ENCODE measurements at regions not wholly inside any gene's neighbourhood (a gene's known extent, or its start where the extent isn't known, plus 50 kb on each side); places are given as distances from the start of the nearest gene placed in this dataset.
A peak's percentile ranks its signal among the peaks of the same experiment; 100 is the strongest.

DNA sequence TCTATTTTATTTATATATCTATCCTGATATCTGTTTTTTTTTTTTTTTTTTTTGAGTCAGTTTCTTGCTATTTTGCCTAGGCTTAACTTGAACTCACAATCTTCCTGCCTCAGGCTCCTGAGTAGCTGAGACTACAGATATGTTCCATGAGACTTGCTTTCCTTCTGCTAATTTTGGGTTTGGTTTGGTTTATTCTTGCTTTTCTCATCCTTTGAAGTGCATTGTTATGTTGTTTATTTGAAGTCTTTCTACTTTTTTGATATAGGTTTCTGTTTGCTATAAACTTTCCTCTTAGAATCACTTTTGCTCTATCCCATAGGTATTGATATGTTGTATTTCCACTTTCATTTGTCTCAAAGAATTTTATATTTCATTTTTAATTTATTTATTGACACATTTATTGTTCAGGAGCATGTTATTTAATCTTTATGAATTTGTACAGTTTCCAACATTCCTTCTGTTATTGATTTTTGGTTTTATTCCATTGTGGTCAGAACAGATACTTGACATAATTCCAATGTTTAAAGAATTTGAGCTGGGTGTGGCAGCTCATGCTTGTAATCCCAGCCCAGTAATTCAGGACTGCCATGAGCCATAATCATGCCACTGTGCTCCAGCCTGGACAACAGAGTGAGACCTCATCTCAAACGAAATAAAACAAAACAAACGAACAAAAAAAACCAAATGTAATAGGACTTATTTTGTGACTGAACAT is 62.3 kb upstream of the PLSCR4 start:
- H4K5ac ChIP-seq (ENCODE audit: insufficient read length, low read depth, low read length): no peak overlapping the region
- H2BK15ac ChIP-seq (ENCODE audit: low read length): no peak overlapping the region
- H3K9me3 ChIP-seq (ENCODE audit: insufficient read depth in 2 of 2, low read depth in 1 of 2, low read length in 1 of 2): no peaks in the 10 kb centered on the region
- no peak for DNase-seq (ENCODE audit: low read depth in 1 of 2, low spot score in 2 of 2)
- no peak overlapping the region for H4K8ac ChIP-seq (ENCODE audit: extremely low read depth, insufficient read depth, low read length)
- CTCF ChIA-PET (ENCODE audit: partially characterized antibody): interaction anchor here (1.9 kb wide), 1 partner anchor 14 kb away, joined by 6 read pairs; no protein-coding TSS in a partner anchor
- H3K14ac ChIP-seq (ENCODE audit: insufficient read length): no peak overlapping the region
- 90% methylated on average over 2 of the region's 2 CpGs; no CpG with 5 or more reads in 1 of the 2 experiments for WGBS, 2 experiments (ENCODE audit: extremely low coverage in 1 of 2, insufficient coverage in 1 of 2, insufficient read length in 1 of 2, insufficient replicate concordance in 2 of 2, low coverage in 1 of 2, low lambda C conversion rate in 2 of 2, missing lambda C conversion rate in 1 of 2)
- H3K56ac ChIP-seq (replicated peaks; ENCODE audit: insufficient read length, low read depth, low read length): no peak overlapping the region
- no peaks in the 10 kb centered on the region for H4K20me1 ChIP-seq (replicated peaks in 1 of 2; ENCODE audit: control insufficient read depth in 1 of 2, insufficient read depth in 2 of 2, low read length in 2 of 2)
- no peak overlapping the region for H3K18ac ChIP-seq (ENCODE audit: extremely low read depth, low read length)
- no peak overlapping the region for H3K4me3 ChIP-seq (ENCODE audit: extremely low read depth in 1 of 4, insufficient read depth in 2 of 4, low read depth in 3 of 4, low read length in 4 of 4)
- no peak overlapping the region for H3K4ac ChIP-seq (replicated peaks; ENCODE audit: insufficient read length, low read depth, low read length)
- H4K91ac ChIP-seq (replicated peaks; ENCODE audit: insufficient read length, low read length): no peak overlapping the region
- H3K27me3 ChIP-seq (replicated peaks in 1 of 4; ENCODE audit: control insufficient read depth in 3 of 4, extremely low read depth in 1 of 4, insufficient read depth in 3 of 4, low read length in 3 of 4): no peaks in the 10 kb centered on the region
- 0 out of 2 replicates have a peak overlapping the region, but pooled peaks have one; percentile 32 for H2BK20ac ChIP-seq (ENCODE audit: low read length)
- H3K23ac ChIP-seq (ENCODE audit: insufficient read length): no peak overlapping the region
- H2AFZ ChIP-seq (ENCODE audit: low read length): no peak overlapping the region
- no peak overlapping the region for H3K4me2 ChIP-seq (ENCODE audit: insufficient read depth in 1 of 2, low read depth in 2 of 2, low read length in 2 of 2)
- H3K36me3 ChIP-seq (ENCODE audit: control insufficient read depth in 2 of 4, insufficient read depth in 4 of 4, low read length in 3 of 4): no peaks in the 10 kb centered on the region
- no peaks in the 10 kb centered on the region for H3K79me2 ChIP-seq (ENCODE audit: control insufficient read depth in 1 of 2, insufficient read depth in 2 of 2, low read length in 2 of 2)
- H2BK120ac ChIP-seq (replicated peaks; ENCODE audit: low read depth, low read length): no peak overlapping the region
- no peak overlapping the region for H2BK5ac ChIP-seq (ENCODE audit: low read depth, low read length)
- no peaks in the 10 kb centered on the region for H3K23me2 ChIP-seq (ENCODE audit: low read depth, low read length)
- no peaks in the 10 kb centered on the region; a peak in 1 of 7 replicates for H3K4me1 ChIP-seq (replicated peaks in 1 of 4; ENCODE audit: control insufficient read depth in 3 of 4, insufficient read depth in 4 of 4, low read length in 3 of 4)
- no peak overlapping the region; a peak in 1 of 7 replicates for H3K9ac ChIP-seq (replicated peaks in 1 of 4; ENCODE audit: extremely low read depth in 1 of 4, low read depth in 3 of 4, low read length in 3 of 4)
- POLR2A ChIA-PET (ENCODE audit: partially characterized antibody): no interaction called here
- H2BK12ac ChIP-seq (ENCODE audit: low read depth, low read length): no peak overlapping the region
- H2AK5ac ChIP-seq (ENCODE audit: low read depth, low read length): no peak overlapping the region
- FAIRE-seq: no peak
- no peaks in the 10 kb centered on the region for H3K79me1 ChIP-seq (ENCODE audit: low read depth, low read length)
- no peak overlapping the region for H3K27ac ChIP-seq (ENCODE audit: low read depth, low read length)
- TF ChIP-seq JUND (IDR thresholded peaks at IDR 0.05; ENCODE audit: low read length): no peak
- no peak for TF ChIP-seq TAF7 (optimal IDR thresholded peaks at IDR 0.05; ENCODE audit: borderline replicate concordance, low read depth, low read length)
- TF ChIP-seq TCF12 (IDR thresholded peaks at IDR 0.05; ENCODE audit: low read depth, low read length): no peak
- no peak for TF ChIP-seq EP300 (IDR thresholded peaks at IDR 0.05; ENCODE audit: borderline replicate concordance in 1 of 2, low read depth in 2 of 2, low read length in 2 of 2)
- no peak for TF ChIP-seq GTF2F1 (IDR thresholded peaks at IDR 0.05; ENCODE audit: borderline replicate concordance, low read depth, low read length)
- TF ChIP-seq RXRA (IDR thresholded peaks at IDR 0.05; ENCODE audit: insufficient read depth, low read depth, low read length): no peak
- no peak for TF ChIP-seq PHF8 (conservative IDR thresholded peaks at IDR 0.05; ENCODE audit: low read depth, low read length)
- TF ChIP-seq CHD2 (IDR thresholded peaks at IDR 0.05; ENCODE audit: low read length): no peak
- no peak for TF ChIP-seq TEAD4 (IDR thresholded peaks at IDR 0.05; ENCODE audit: low read depth, low read length)
- no peak for TF ChIP-seq CBX5 (IDR thresholded peaks at IDR 0.05; ENCODE audit: low read depth, low read length)
- TF ChIP-seq ASH2L (IDR thresholded peaks at IDR 0.05; ENCODE audit: low read length): no peak
- no peak for TF ChIP-seq CEBPB (IDR thresholded peaks at IDR 0.05; ENCODE audit: low read depth, low read length)
